ENCODE measurements at regions not wholly inside any gene's neighbourhood (a gene's known extent, or its start where the extent isn't known, plus 50 kb on each side); places are given as distances from the start of the nearest gene placed in this dataset.

- no peak for TF ChIP-seq CTCF (IDR thresholded peaks at IDR 0.05; ENCODE audit: low read length)
- TF ChIP-seq EZH2 (IDR thresholded peaks at IDR 0.05; ENCODE audit: borderline replicate concordance, low read length), result no peak
Measured at GRCh38 chr6:95469511-95469910, 107.8 kb upstream of the MANEA start.
